RWPE1 (cell line): ENCODE measurements at regions not wholly inside any gene's neighbourhood (a gene's known extent, or its start where the extent isn't known, plus 50 kb on each side); places are given as distances from the start of the nearest gene placed in this dataset.

Experiments
- CTCF ChIA-PET: fragments of 350-600 bp; sonication (Branson Sonifier 250); formaldehyde crosslinking; extraction: SDS; loops from one replicate; lab custom pipeline; 2021; lab: Yijun Ruan, JAX
- POLR2A ChIA-PET: fragments of 400-600 bp; formaldehyde crosslinking; extraction: SDS; loops from one replicate; lab custom pipeline; 2020; ENCODE audit warnings: antibody characterized with exemption; ENCODE audit not compliant: low non-redundant PET; lab: Yijun Ruan, JAX
- DNase-seq: peaks from one replicate; pipeline ENCODE4 v3.0.0; 2012; ENCODE audit warnings: low spot score
- H3K27ac ChIP-seq: fragments of 450-650 bp; 2 replicates; pipeline ENCODE4 v1.5.1; 2017
- TF ChIP-seq, protein P1 (sequence below): fragments of 450-650 bp; conservative IDR thresholded peaks from 2 replicates; pipeline ENCODE4 v1.5.1; 2017; ENCODE audit warnings: low read depth, mild to moderate bottlenecking

DNA sequence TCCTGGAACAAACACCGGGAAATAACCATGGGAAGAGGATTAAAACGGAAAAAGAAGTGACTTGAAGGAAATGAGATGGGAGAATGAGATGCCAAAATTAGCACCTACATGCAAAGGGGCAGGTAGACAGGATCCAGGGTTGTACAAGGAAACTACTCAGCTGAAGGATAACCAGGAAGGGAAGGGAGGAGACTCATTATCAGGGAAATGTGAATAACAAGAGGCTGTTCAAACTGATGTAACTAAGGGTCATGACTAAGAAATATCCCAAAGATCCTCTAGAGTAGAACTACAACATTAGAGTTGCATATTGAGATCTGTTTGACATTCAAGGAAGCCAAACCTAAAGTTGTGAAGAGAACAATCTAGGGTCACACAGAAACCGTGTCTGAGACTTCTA lies 166.2 kb upstream of the SP8 start:
- no peak for DNase-seq
- no peak overlapping the region for H3K27ac ChIP-seq
- CTCF ChIA-PET: no interaction called here
- POLR2A ChIA-PET: no interaction called here
- TF ChIP-seq, protein P1, sequence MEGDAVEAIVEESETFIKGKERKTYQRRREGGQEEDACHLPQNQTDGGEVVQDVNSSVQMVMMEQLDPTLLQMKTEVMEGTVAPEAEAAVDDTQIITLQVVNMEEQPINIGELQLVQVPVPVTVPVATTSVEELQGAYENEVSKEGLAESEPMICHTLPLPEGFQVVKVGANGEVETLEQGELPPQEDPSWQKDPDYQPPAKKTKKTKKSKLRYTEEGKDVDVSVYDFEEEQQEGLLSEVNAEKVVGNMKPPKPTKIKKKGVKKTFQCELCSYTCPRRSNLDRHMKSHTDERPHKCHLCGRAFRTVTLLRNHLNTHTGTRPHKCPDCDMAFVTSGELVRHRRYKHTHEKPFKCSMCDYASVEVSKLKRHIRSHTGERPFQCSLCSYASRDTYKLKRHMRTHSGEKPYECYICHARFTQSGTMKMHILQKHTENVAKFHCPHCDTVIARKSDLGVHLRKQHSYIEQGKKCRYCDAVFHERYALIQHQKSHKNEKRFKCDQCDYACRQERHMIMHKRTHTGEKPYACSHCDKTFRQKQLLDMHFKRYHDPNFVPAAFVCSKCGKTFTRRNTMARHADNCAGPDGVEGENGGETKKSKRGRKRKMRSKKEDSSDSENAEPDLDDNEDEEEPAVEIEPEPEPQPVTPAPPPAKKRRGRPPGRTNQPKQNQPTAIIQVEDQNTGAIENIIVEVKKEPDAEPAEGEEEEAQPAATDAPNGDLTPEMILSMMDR: no peak

DNA sequence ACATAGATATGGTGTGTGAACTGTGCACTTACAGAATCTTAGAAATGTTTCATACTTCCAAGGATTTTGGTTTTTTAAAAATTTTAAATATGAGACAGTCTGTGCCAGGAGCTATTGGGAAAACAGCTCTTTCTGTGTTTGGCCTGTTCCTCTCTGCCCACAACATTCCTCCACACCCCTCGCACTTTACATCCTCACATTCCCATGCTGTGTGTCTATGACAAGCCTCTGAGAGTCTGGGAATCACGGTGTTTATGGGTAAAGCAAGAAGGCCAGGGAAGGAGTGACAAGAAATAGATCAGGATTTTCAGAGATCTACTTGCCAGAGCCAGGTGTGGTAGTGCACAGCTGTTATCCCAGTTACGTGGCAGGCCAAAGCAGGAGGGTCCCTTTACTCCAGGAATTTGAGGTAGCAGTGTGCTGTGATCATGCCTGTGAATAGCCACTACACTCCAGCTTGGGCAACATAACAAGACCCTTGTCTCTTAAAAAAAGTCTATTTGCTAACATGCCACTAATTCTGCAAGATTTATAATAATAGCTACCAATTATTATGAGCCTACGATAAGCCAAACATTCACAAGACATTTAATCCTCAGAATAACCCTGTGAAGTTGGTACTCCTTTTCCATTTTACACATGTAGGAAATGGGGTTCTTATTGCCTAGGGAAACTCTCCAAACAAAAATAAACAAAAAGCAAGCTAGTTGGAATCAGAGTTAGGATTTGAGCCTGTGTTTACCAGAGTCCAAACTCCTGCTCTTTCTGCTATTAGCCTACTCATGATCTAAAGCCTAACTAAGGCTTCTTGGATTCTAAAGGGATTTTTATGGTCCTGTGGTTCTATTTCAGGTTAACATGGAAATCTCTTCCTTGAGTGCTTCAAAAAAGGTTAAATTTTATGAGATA lies 168.3 kb upstream of the SP8 start:
- TF ChIP-seq, protein P1: no peak
- DNase-seq: no peak
- no peak overlapping the region for H3K27ac ChIP-seq
- ChIA-PET POLR2A (no interaction called here), CTCF (interaction anchor here (0.6 kb wide), 1 partner anchor 299 kb away, joined by 4 read pairs; no protein-coding TSS in a partner anchor)

DNA sequence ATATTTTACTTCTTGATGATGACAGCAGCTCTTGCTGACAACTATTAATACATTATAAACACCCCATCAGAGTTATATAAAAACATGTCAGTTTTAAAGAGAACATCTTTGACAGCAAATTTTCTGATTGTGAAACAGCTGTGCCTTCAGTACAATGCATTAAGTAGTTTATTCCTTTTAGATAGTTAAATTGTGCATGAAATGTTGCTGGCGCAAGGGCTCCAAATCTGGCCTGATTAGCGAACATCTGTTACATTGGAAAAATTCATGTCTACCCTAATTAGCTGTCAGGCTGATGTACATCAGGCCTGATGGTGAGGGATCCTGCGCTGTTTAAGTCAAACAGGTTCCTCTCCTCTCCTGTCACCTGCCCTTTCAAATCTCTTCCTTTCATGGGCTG lies 171.9 kb upstream of the SP8 start:
- ChIA-PET POLR2A (no interaction called here), CTCF (interaction anchor here (0.6 kb wide), 1 partner anchor 28 kb away, joined by 4 read pairs; no protein-coding TSS in a partner anchor)
- TF ChIP-seq, protein P1: no peak
- H3K27ac ChIP-seq: no peak overlapping the region
- no peak for DNase-seq

DNA sequence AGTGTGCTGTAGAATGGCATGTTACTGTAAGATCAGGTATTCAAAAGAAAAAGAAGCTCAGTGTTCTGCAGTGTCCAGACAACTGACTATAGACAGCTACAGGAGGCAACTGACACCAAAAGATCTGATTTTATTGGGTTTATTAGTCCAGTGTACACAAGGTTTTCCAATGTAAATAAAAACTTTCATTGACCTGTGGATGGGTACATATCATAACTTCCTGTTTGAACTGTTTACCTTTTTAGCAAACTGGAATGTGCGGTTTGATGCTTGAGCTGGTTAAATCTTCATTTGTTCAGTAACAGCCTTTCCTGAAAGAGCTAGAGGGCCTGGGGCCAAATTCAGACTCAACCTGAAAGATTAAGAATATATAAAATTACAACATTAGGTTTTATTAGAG lies 172.6 kb upstream of the SP8 start:
- ChIA-PET CTCF (no interaction called here), POLR2A (no interaction called here)
- TF ChIP-seq, protein P1: no peak
- DNase-seq: peak; percentile 4
- no peak overlapping the region for H3K27ac ChIP-seq

DNA sequence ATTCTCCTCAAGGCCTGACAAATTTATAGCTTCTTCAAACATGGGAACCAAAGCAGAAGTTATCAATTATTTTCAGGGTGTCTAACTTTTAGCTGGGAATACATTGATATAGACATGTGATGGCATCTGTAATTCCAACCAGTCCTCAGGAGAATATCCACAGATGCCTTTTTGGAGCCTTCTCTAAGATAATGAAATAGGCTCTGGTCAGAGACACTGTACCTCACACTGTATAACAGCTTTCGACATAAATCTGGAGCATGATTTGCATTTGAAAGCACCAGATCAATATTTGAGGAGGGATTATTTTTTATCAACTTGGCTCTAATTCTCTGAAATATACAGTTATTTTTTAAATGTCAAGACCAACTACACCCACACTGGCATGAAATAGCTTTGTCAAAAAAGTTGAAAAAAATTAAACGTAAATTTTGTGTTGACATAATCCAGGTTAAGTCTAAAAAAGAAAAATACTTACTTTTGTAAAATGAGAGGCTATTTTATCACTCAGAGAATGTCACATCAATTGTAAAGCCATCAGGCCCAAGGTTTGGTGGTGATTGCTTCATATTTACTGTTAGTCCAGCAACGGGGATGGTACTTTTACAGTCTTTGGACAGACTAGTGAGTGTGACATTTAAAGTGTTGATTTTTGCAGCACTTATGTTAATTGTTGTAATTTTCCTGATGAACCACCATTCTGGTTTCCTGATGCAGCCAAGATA lies 177.0 kb upstream of the SP8 start:
- no peak overlapping the region for H3K27ac ChIP-seq
- TF ChIP-seq, protein P1: no peak
- ChIA-PET POLR2A (no interaction called here), CTCF (interaction anchor here (0.5 to 0.8 kb wide), 2 partner anchors 62 to 290 kb away, joined by 3 read pairs; no protein-coding TSS in a partner anchor)
- DNase-seq: no peak

DNA sequence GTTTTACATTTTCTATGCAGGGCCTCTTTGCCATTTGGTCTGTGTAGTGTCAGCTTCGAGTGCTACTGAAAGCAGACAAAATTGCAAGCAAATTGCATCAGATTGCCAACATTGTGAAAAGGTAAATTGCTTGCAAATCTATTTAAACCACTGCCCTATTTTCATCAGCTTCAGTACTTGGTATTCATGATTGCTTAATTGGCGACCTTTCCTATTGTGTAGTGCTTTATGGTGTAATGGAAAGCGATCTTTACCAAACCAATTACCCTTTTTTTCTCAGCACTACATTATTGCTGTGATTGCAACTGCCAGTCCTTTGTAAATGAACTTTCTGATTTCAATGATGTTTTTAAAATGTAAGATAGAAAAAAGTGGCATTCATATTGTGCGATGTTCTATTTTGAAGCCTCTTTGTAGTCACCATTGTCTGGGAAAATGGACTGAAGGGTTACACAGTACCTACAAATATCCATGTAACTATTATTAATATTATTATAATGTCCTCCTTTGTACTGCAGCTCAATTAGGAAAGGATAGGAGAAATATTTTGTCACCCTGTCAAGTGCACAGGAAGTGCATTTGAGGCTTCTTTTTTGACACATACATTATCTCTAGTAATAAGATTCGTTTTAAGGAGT lies 177.7 kb upstream of the SP8 start:
- CTCF ChIA-PET: interaction anchor here (0.5 to 0.8 kb wide), 2 partner anchors 61 to 290 kb away, joined by 3 read pairs; no protein-coding TSS in a partner anchor
- POLR2A ChIA-PET: no interaction called here

More for the DNA sequence above, 177.7 kb upstream of the SP8 start:
- TF ChIP-seq, protein P1: no peak
- DNase-seq: no peak
- no peak overlapping the region for H3K27ac ChIP-seq
